Peyer's patch (tissue), 4 donors: ENCODE measurements at regions not wholly inside any gene's neighbourhood (a gene's known extent, or its start where the extent isn't known, plus 50 kb on each side); places are given as distances from the start of the nearest gene placed in this dataset.

Experiments
- DNase-seq, 3 donors: peaks; one replicate each; pipeline ENCODE4 v3.0.0-alpha.2; 2017 to 2019
- H3K27ac ChIP-seq, 4 donors: fragments of 200-600 bp; sonication (generic); one replicate each; pipeline ENCODE4 v1.5.1; 2016 to 2019
- H3K27me3 ChIP-seq, 2 donors: fragments of 200-600 bp; sonication (generic); one replicate each; pipeline ENCODE4 v1.5.1; 2019
- H3K36me3 ChIP-seq, 3 donors: fragments of 200-600 bp; sonication (generic); one replicate each; pipeline ENCODE4 v1.5.1; 2016 to 2019
- H3K4me1 ChIP-seq, 4 donors: fragments of 200-600 bp; sonication (generic); one replicate each; pipeline ENCODE4 v1.5.1; 2016 to 2019
- H3K4me3 ChIP-seq, 4 donors: fragments of 200-600 bp; sonication (generic); 1 replicate in 3 of 4; 2 replicates in 1 of 4; pipeline ENCODE4 v1.5.1; 2016 to 2019; ENCODE audit warnings: mild to moderate bottlenecking in 1 of 4
- H3K9me3 ChIP-seq, 4 donors: fragments of 200-600 bp; sonication (generic); one replicate each; pipeline ENCODE4 v1.5.1; 2016 to 2019; ENCODE audit warnings: mild to moderate bottlenecking in 1 of 4
- POLR2A ChIP-seq, 2 donors: fragments of 450-650 bp; IDR thresholded peaks; one replicate each; pipeline ENCODE4 v1.5.1; 2017; ENCODE audit warnings: antibody characterized with exemption in 2 of 2, mild to moderate bottlenecking in 2 of 2, moderate library complexity in 2 of 2
- TF ChIP-seq, protein P1 (sequence below), 6 experiments: fragments of 450-650 bp in 4 of 6; fragments of 200-600 bp in 2 of 6; sonication (generic) in 1 of 6; IDR thresholded peaks; one replicate each; pipeline ENCODE4 v1.5.1; 2017 to 2019; ENCODE audit warnings: antibody characterized with exemption in 6 of 6, mild to moderate bottlenecking in 3 of 6, moderate library complexity in 1 of 6

DNA sequence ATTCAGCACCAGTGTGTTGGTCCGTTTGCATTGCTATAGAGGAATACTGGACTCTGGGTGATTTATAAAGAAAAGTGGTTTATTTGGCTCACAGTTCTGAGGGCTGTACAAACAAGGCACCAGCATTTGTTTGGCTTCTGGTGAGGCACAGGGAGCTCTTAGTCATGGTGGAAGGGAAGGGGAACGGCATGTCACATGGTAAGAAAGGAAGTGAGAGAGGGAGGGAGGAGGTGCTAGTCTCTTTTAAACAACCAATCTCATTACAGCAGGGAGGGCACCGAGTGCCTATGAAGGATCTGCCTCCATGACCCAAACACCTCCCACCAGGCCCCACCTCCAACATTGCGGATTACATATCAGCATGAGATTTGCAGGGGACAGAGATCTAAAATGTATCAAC lies 143.9 kb upstream of the DLX2 start:
- no peak for DNase-seq
- Histone ChIP-seq H3K36me3 (no peaks in the 10 kb centered on the region), H3K27me3 (no peaks in the 10 kb centered on the region), H3K9me3 (no peaks in the 10 kb centered on the region), H3K27ac (no peak overlapping the region), H3K4me3 (no peak overlapping the region), H3K4me1 (no peaks in the 10 kb centered on the region)
- TF ChIP-seq POLR2A (IDR thresholded peaks at IDR 0.05): no peak
- TF ChIP-seq, protein P1, sequence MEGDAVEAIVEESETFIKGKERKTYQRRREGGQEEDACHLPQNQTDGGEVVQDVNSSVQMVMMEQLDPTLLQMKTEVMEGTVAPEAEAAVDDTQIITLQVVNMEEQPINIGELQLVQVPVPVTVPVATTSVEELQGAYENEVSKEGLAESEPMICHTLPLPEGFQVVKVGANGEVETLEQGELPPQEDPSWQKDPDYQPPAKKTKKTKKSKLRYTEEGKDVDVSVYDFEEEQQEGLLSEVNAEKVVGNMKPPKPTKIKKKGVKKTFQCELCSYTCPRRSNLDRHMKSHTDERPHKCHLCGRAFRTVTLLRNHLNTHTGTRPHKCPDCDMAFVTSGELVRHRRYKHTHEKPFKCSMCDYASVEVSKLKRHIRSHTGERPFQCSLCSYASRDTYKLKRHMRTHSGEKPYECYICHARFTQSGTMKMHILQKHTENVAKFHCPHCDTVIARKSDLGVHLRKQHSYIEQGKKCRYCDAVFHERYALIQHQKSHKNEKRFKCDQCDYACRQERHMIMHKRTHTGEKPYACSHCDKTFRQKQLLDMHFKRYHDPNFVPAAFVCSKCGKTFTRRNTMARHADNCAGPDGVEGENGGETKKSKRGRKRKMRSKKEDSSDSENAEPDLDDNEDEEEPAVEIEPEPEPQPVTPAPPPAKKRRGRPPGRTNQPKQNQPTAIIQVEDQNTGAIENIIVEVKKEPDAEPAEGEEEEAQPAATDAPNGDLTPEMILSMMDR (IDR thresholded peaks at IDR 0.05): no peak

DNA sequence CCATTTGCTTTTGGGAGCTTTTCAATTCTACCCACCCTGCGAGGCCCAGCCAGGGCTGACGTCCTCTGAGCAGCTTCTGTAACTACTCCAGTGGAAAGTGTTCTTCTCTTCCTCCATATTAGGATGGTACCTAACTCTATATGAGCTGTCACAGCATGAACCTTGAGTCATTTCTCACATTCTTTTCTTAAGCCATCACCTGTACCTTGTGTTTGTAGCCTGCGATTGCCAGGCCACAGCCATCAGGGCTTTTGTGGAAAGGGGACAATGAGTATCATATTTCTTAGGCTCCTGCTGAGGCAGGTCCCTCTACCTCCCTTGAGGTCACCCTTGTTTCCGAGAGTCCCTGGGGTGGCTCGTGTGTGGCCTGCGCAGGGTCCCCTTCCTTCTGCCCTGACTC lies 144.5 kb upstream of the DLX2 start:
- Histone ChIP-seq H3K4me3 (no peak overlapping the region), H3K27ac (no peak overlapping the region), H3K27me3 (no peaks in the 10 kb centered on the region), H3K4me1 (no peaks in the 10 kb centered on the region), H3K36me3 (no peaks in the 10 kb centered on the region), H3K9me3 (no peaks in the 10 kb centered on the region)
- DNase-seq: no peak
- TF ChIP-seq, protein P1 (IDR thresholded peaks at IDR 0.05): no peak
- no peak for TF ChIP-seq POLR2A (IDR thresholded peaks at IDR 0.05)

DNA sequence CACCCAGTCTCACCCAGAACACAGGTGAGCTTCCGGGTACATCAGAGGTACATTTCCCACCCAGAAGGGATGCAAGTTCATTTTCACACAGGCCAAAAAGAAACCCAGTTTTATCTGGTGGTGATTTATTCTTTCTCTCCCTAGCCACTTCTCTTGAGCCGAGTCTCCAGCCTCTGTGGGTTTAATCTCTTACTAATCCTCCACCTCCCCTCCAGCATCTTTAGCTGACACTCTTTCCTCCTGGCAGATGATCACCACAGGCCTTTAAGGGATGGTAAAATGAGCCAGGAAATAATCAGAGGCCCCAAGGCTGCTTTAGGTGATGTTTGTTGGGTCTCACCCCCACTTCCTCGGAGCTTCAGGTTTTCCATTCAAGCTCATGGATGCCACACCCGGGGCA lies 145.7 kb upstream of the DLX2 start:
- no peaks in the 10 kb centered on the region for H3K36me3 ChIP-seq
- H3K9me3 ChIP-seq: no peaks in the 10 kb centered on the region
- H3K27ac ChIP-seq: no peak overlapping the region
- no peak for DNase-seq
- no peaks in the 10 kb centered on the region for H3K27me3 ChIP-seq
- no peak overlapping the region for H3K4me3 ChIP-seq
- TF ChIP-seq POLR2A (IDR thresholded peaks at IDR 0.05): no peak
- TF ChIP-seq, protein P1 (IDR thresholded peaks at IDR 0.05): no peak
- H3K4me1 ChIP-seq: no peaks in the 10 kb centered on the region

DNA sequence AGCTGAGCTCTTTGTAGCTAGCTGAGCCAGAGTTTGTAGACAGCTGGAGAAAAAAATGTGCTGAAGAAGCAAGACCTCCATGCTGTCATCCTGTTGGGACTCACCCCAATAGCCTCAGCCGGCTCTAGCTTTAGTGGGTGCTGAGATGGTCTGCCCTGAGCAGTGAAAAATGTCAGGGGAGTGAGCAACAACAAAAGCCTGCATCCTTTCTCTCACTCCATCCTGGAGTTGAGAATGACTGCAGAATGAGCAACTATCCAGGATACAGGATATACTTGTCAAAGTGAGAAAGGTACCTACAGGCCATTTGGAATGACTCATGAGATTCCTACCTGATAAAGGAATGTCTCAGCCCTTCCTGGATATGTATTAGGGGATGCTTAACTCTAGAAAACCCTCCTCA lies 146.1 kb upstream of the DLX2 start:
- Histone ChIP-seq H3K4me3 (no peak overlapping the region), H3K36me3 (no peaks in the 10 kb centered on the region), H3K27me3 (no peaks in the 10 kb centered on the region), H3K9me3 (no peaks in the 10 kb centered on the region), H3K27ac (no peak overlapping the region), H3K4me1 (no peaks in the 10 kb centered on the region)
- TF ChIP-seq, protein P1 (IDR thresholded peaks at IDR 0.05): no peak
- TF ChIP-seq POLR2A (IDR thresholded peaks at IDR 0.05): no peak
- DNase-seq: no peak

DNA sequence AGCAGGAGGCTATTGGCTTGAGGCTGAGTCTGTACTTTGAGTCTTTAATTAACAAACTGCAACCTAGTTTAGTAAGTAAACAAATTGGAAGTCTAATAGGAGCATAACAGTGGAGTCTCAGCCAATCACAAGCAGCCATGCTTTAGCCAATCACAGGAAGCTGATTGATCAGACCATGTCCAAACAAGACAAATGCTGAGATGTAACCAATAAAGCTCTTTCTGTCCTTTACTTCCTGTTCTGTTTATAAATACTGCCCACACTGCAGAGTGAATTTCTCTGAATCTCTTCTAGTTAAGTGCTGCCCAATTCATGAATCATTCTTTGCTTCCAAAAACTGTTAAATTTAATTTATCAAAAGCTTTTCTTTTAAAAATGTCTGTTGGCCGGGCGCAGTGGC lies 146.6 kb upstream of the DLX2 start:
- Histone ChIP-seq H3K27me3 (no peaks in the 10 kb centered on the region), H3K27ac (no peak overlapping the region), H3K9me3 (no peaks in the 10 kb centered on the region), H3K4me1 (no peaks in the 10 kb centered on the region), H3K4me3 (no peak overlapping the region), H3K36me3 (no peaks in the 10 kb centered on the region)
- DNase-seq: no peak
- no peak for TF ChIP-seq POLR2A (IDR thresholded peaks at IDR 0.05)
- TF ChIP-seq, protein P1 (IDR thresholded peaks at IDR 0.05): no peak

DNA sequence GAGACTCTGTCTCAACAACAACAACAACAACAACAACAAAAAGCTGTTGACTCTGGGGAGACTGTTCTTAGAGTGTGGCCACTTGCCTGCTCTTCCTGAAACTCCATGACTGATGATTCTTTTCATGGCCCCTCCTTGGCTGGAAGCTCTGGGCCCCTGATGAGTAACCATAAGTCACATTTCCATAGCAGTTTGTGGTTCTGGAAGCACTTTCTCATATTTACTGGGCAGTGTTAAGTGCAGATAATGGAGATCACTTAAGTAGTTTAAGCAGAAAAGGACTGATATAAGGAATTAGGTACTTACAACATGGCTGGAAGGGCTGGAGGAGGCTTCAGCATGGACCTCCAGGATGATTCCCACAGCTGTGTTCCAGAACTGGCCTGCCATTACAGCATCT lies 147.3 kb upstream of the DLX2 start:
- H3K4me3 ChIP-seq: no peak overlapping the region
- no peak for DNase-seq
- TF ChIP-seq, protein P1 (IDR thresholded peaks at IDR 0.05): no peak
- no peak for TF ChIP-seq POLR2A (IDR thresholded peaks at IDR 0.05)

More for the DNA sequence above, 147.3 kb upstream of the DLX2 start:
- Histone ChIP-seq H3K27ac (no peak overlapping the region), H3K9me3 (no peaks in the 10 kb centered on the region), H3K36me3 (no peaks in the 10 kb centered on the region), H3K4me1 (no peaks in the 10 kb centered on the region), H3K27me3 (no peaks in the 10 kb centered on the region)
